ENCODE measurements at regions not wholly inside any gene's neighbourhood (a gene's known extent, or its start where the extent isn't known, plus 50 kb on each side); places are given as distances from the start of the nearest gene placed in this dataset.
A peak's percentile ranks its signal among the peaks of the same experiment; 100 is the strongest.

DNA sequence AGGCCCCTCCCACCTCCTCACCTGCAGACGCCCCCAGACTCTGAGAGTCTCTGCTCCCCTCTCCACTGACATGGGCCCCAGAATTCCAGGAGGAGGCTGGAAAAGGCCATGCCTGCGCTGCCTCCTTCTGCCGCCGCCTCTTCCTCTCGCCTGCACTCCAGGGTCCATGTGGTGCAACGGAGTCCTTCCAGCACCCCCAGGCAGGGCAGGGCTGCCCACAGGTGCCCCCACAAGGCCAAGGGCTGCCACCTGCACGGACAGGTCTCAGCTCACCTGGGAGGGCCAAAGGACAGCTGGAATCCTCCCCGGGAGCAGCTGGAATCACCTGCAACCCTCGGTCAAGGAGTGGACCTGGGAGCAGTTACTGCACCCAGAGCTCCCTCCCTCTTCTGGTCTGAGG, 194.9 kb downstream of the RBFOX3 start:
- DNase-seq = no peak

DNA sequence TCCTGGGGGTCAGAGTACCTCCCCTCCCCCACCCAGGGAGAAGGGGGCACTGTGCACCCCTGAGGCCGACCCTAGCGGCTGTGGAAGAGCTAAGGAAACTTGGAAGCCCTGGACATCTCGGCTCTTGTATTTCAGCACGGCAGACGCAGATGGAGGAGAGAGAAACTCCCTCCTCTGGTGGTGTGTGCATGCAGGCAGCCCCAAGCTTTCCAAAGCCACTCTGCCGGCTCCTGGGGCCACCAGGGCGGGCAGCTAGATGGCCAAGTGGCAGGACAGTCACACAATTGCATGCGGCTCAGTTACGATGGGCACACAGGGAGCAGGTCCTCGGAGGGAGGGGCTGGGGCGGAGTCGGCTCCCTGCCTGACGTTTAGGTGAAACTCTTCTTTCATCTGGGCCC, 195.5 kb downstream of the RBFOX3 start:
- no peak for DNase-seq

DNA sequence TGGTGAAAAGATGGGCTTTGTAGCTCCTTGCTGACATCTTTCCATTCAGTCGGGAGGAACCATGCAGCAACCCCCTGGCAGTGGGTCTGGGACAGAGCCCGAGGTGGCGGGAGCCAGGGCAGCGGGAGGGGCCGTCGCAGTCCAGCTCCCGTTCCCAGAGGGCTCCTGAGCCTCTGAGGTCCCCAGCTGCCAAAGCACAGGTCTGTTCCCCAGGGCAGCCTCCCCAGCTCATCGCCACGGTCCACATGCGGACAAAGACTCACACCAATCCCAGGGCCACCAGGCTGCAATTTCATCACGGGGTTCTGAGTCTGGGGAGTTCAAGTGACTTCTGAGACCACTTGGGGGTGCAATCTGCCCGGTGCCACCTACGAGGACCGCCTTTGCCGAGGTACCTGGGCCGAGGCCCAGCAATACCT, 196.0 kb downstream of the RBFOX3 start:
- no peak for DNase-seq

DNA sequence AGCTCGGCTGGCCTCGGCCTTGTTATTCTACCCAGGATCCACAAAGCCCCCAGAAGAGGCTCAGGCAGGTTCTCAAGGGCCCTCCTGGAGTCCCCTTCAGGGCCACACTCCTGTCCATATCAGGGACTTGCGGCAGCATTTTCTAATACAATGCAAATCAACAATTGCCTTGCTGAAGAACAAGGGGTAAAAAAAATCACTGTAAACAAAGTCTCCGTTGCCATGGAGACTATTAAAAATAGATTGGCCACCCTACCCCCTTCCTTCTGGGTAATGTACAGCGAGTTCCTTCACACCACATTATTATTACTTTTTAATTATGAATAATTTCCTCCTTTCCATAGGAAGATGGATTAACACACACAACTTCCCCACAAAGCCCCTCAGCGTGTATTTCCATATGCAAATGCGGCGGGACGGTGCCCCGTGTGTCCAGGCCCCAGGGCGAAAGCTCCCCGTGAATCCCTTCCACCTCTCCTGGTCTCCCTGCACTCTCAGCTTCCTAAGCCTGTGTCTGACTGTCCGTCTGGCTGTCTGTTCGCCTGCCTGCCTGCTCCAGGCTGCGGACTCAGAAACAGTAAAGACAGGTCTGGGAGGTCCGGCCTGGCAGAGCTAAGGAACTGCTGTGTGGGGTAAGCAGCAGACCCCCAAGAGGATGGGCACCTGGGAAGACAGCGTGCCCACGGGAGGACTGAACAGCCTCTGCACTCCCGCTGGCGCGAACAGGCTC, 196.6 kb downstream of the RBFOX3 start:
- no peak for DNase-seq

DNA sequence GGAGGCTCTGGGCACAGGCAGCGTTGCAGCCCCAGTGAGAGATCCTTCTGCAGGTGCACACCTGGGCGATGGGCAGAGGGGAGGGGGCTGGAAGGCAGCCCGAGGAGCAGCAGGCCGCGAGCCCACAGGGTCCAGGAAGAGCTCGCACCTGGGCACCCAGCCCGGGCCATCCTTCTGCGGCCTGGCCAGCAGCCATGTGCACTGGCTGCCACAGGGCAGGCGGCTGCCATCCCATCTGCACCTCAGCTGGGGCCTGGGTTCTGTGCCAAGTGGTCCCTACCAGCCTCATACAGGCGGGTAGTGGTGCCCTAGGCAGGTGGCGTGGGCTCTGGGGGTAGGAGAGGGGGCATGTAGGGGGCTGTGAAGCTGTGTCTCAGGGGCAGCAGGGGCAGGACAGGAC, 197.2 kb downstream of the RBFOX3 start:
- DNase-seq = no peak

DNA sequence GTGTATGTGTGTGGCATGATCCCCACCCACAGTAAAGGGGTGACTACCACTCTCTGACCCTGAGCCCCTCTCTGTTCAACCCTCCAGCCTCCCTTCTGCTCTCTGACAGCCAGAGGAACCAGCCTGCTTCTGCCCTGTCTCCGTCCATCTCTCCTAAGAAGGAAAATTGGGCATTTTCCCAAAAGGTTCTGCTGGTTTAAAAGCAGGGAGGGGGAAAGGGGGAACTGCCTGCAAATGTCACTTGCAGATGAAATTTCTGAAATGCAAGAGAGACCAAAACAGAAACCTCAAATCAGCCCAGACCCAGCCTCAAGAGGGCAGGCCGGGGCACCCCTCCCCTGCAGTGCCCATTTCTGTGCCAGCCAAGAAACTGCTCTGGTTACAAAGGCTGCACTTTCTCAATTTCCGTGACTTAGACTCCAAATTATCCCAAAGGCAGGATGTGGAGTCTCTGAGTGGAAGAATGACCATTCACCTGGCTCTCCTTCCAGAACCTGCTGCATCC, 197.9 kb downstream of the RBFOX3 start:
- no peak for DNase-seq

DNA sequence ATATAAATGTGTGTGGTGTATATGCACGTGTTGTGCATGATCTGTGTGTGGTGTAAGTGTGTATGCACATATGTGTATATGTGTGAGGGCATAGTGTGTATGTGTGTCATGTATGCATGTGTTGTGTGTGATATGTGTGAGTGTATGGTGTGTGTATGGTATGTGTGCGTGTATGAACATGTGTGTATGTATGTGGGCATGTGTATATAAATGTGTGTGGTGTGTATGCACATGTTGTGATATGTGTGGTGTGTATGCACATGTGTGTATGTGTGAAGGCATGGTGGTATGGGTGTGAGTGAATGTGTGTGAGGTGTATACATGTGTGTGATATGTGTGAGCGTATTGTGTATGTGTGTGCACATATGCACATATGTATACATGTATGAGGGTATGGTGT, 198.7 kb downstream of the RBFOX3 start:
- DNase-seq = no peak

DNA sequence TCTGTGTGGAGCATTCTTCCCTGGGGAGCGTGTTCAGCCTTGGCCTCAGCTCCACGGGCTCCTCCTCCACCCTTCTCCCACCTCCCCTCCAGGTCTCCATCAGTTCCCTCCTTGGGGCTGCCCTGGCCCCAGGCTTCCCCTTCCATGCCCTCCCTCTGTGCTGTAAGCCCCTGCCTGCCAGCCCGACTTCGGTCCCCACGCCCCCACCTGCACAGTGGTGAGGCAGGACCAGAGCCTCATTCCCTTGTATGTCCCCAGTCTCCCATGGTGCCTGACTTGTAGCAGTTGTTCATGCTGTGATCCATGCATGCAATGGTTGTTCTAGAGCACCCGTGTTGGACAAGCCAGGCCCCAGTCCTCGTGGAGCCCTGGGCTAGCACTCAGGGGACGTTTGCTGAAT, 199.4 kb downstream of the RBFOX3 start:
- no peak for DNase-seq

DNA sequence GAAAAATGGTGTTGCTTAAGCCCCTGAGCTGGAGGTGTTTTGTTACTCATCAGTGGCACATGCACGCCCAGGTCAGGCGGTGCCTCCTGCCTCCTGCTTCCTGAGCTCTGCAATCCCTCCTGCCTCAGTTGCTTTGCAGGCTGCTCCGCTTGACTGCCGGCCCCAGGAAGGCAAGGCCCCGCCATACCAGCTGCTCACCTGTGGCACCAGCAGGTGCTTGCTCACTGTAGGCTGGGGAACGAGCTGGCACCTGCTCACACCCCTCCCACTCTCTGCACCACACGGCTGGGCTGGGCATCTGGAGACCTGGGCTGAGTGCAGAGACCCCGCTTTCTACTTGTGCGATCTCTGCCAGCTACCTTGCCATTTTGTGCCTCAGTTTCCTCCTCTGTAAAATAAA, 200.2 kb downstream of the RBFOX3 start:
- no peak for DNase-seq

DNA sequence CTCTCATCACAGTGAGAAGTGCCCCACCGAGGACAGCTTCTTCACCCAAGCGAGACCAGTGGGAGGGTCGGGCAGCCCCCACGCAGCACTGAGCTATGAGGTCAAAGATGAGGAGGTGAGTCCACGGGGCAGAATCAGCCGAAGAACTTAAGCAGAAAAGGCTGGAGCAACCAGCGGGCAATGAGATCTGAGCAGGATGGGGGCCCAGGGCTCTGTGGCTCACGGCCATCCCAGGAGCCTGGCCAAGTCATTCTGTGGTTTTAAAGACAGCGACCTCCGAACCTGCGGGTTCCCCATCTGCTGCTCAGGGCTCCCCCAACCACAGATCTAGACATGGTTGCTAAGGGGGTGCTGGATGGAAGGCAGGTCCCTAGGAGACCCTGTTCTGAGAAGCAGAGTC, 202.6 kb downstream of the RBFOX3 start:
- DNase-seq = no peak

DNA sequence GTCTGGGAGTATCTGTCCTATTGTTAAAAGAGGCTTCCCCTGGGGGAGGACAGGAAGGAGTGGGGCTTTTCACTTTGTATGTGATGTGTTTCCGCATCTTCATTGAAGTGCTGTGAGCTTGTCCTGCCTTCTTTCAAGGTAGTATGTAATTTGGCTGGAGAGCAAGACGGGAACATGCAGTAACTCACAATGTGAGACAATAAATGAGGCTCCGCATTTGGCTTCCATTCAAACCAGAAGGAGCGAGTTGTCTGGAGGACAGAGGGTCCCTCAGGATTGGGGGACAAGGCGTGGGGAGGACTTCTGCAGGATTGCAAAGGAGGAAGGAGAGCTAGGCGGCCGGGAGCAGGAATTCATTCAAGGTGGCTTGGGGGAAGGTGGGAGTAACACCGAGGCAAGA, 203.5 kb downstream of the RBFOX3 start:
- DNase-seq = no peak

DNA sequence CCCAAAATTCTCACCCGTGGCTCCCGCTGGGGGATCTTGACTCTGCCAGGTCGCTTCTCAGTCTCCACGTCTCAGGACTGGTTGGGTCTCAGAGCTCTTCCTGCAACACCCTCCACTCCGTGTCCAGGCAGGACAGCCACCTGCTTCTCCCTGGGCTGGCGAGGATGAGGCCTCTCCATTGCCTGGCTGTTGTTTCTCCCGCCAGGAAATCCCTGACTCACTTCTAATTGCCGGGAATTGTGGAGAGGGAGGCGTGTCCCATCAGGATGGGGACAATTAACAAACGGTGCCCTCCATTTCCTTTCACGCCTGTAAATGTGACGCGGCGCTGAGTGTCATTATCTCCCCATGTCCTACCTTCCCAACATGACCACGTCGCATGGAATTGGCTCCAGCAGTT, 204.5 kb downstream of the RBFOX3 start:
- no peak for DNase-seq

DNA sequence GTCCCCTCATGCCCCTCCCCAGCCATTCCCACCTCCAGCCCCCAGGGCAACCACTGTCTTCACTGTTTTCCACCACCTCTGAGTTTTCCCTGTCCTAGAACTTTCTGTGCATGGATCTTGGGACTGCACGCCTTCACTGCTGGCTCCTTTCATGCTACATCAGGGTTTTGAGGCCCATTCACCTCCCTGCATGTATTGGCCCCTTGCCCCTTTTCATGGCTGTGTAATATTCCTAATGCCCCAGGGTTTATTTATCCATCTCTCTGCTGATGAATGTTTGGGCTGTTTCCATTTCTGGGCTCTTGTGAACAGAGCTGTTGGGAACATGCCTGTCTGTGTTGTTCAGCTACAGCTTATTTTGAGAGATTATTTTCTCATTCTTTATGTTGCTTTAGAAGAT, 205.0 kb downstream of the RBFOX3 start:
- DNase-seq = no peak

DNA sequence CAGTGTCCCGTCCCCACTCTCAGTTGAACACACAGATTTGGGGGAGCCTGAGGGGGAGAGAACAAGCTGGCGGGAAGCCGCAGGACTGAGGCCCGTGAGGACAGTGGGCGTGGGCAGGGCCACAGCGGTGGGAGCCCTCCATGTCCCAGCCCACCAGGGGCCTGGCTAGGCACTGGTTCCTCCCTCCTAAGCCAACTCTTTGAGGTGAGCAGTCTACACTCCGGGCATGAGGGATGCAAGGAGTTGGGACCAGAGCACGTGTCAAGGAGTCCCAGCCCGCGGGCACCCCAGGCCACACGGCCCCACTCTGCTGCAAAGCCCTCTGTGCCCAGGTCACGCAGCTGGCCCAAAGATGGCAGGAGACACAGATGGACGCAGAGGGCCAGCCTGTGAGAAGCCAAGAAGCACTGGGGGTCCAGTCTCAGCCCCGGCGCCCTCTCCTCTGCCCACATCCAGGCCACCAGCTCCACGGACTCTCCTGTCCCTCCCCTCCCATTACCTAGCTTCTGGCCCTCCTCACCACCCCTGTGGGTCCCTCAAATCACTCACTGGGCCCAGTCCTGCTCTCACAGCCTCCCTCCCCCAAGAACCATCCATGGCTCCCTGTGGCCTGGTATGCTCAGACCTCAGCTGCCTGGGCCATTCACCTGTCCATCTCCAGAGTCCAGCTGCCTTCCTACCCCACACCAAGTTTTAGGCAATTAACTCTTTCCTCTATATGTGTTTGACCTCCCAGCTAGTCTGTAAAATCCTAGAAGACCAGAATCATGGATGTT, 206.5 kb downstream of the RBFOX3 start:
- DNase-seq = no peak

DNA sequence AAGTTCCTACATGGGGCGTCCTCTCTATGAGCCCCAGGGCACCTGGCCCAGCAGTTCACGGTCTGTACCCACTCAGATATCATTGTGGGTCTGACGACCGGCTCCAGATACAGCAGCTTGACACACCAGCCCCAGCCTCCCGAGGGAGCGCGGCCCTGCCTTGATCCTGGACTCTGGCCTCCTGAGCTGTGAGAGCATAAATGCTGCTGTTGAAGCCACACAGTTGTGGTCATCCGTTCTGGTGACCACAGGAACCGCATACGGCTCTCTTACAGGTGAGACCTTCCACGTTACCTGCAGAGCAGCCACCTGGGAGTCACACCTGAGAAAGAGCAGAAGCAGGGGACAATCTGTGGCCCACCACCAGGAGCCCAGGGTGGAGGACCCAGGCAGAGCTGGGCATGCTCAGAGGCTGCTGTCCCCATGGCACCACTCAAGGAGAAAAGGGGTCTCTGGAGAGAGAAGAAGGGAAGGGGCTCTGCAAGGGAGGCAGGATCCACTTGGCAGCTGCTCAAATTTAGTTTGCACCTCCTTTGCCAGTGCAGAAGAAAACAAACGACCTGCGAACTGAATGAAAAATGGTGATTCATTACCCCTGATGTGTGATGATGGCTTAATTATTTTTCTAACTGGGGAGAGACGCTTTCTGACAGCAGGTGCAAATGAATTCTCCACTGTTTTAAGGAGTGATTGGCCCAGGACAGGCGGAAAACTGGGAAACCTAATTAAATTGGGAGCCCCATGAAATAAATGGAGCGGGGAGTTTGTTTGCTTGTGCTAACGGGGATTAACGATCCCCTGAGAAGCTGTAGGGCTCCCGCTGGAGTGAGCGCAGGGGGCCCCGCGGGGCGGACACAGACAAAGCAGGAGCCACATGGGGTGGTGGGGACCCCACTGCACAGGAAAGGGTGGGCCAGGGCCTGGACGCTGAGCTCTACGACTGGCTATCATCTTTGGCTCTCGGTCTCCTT, 208.9 kb downstream of the RBFOX3 start:
- no peak for DNase-seq

DNA sequence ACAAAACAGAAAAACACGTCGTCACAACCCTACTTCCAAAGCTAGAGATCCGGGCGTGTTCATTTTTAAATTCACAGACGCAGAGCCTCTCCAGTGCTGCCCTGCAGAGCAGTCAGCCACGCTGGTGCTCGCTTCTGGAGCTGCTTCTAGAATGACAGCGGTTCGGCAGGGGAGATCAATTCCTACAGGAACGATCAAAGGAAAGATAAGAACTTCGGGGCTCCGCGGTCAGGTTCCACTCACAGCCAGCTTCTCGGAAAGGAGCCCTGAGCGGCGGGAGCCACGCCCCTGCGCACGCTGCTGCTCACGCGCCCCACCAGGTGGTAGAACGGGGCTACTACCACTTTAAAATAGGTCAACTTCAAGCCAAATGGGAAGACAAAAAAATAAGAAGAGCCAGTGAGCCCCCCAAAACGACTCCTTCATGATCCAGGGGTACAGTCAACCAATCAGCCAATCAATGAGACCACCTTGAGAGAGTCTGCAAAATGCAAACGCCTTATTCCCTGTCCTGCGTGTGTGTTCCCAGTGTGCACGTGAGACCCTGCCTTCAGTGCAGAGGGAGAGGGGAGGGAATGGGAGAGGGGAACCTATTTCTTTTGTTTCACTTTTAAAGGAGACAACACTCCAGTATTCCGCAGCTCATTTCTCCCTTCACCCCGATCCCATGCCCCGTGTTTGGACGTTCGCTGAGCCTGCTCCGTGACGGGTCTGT, 209.7 kb downstream of the RBFOX3 start:
- peak; percentile 77 for DNase-seq

DNA sequence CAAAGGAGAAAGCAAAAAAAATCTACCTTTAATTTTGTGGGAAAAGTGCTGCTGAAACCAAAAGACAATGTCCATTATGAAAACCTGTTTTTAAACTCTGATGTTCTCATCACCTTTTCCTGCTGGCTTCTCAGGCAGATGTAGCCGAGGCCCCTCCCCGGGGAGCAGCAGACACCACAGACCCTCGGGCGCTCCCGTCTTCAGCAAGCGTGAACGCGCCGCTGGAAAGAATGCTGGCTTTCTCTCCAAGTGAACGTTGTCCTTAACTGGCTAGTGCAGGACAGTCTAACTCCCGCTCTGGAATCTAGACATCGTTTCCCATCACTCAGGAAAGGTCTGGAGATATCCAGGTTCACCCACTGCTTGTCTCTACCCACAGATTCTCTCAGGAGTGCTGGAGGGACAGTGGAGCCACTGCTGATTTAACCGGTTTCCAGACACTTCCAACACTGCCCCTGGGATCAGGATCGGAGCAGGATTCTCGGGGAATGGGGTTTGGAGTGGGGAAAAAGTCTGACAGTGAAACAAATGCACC, 211.2 kb downstream of the RBFOX3 start:
- DNase-seq = no peak

DNA sequence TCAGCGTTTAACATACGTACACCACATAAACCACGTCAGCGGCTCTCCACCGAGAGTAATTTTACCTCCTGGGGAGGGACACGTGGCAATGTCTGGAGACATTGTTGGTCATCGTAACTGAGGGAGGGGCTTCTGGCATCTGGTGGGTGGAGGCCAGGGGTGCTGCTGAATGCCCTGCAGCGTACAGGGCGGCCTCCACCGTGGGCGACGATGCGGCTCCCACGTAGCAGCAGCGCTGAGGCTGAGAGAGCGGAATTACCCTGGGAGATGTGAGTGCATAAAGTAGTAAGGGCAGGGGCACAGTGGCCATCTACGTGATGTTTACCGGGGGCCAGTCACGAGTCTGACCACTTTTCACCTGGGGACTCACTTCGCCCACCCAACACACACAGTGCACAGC, 212.4 kb downstream of the RBFOX3 start:
- DNase-seq = no peak

DNA sequence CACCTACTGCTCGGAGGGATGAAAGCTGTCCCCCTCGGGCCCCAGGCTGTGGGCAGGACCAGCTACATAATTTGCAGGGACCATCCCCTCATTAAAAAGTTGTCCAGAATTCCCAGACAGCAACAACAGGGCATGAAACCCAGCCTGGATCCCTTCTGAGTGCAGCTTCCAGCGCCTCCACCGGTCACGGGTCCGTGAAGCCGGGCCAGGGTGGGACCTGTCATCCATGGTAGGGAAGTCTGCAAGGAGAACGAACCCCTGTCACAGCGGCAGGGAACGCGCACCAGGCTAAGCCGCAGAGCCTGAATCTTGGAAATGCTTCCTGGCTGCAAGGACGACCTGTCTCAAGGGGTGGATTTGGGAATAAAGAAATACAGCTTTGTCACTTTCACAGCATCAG, 214.2 kb downstream of the RBFOX3 start:
- DNase-seq = no peak

DNA sequence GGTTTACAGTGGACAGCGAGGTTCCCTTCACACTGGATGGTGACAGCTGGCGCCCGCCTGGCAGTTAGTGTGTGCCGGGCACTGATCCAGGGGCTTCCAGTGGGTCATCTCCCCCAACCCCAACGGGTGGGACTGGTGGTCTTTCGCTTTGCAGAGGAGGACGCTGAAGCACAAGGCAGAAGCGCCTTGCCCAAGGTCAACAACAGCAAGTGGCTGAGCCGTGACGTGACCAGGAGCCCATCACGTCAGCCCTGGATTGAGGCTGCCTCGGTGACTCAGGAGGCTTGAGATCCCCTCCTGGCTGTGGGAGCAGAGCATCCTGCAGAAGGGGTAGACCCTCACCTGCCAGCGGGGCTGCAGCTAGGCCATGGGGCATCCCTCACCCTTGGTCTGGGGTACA, 215.3 kb downstream of the RBFOX3 start:
- no peak for DNase-seq

DNA sequence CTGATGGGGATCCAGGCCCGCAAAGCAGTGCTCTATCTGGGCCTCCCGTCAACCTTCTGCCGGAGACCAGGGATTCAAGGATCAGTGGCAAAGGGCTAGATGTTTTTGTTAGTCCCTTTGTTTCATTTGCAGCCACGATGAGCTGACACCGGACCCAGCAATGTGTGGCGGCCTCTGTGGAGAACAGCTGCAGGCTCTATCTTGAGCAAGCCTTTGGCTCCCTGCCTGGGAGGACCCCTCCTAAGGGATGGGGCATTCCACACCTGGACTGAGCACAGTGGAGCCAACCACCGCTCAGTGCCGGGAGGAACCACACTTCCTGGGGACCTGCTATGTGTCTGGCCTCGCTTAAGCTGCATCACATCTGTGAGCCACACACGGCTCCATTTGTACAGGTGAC, 215.8 kb downstream of the RBFOX3 start:
- DNase-seq = no peak

DNA sequence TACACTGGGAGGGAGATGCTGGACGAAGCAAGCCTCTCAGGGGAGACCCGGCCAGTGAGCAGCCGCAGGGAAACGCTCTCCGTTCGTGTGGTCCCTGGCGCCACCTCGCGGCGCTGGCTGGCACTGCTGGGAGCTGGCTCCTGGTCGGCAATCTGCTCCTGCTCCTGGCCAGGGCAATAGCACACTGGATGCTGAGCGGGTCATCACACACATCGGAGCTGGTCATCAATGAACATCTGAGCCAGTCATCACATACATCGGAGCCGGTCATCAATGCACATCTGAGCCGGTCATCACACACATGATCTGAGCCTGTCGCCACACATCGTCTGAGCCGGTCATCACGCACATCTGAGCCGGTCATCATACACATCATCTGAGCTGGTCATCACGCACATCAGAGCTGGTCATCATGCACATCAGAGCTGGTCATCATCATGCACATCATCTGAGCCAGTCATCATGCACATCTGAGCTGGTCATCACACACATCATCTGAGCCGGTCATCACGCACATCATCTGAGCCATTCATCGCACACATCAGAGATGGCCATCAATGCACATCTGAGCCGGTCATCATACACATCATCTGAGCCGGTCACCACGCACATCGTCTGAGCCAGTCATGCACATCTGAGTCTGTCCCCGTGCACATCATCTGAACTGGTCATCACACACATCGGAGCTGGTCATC, 217.3 kb downstream of the RBFOX3 start:
- peak; percentile 65 for DNase-seq
